ENCODE measurements at regions not wholly inside any gene's neighbourhood (a gene's known extent, or its start where the extent isn't known, plus 50 kb on each side); places are given as distances from the start of the nearest gene placed in this dataset.

DNA sequence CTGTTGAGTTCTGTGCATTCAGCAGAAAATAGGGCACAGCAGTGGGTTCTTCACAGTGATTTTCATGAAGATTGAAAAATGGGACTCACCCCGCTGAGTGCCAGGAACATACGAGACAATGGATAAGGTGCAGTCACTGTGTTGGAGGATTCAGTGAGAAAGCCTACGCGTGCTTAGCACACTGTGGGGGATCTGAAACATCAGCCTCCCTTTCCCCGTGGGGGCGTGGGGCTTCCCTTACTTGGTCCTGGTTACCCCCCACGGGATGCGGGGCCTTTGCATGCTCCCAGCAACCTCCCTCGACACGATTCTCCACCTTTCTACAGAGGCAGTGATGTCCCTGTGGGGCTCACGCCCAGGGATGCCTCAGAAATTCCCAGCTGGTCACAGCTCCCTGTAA lies 252.2 kb upstream of the C1orf174 start:
- H3K27ac ChIP-seq: no peak overlapping the region
- TF ChIP-seq, protein P1, sequence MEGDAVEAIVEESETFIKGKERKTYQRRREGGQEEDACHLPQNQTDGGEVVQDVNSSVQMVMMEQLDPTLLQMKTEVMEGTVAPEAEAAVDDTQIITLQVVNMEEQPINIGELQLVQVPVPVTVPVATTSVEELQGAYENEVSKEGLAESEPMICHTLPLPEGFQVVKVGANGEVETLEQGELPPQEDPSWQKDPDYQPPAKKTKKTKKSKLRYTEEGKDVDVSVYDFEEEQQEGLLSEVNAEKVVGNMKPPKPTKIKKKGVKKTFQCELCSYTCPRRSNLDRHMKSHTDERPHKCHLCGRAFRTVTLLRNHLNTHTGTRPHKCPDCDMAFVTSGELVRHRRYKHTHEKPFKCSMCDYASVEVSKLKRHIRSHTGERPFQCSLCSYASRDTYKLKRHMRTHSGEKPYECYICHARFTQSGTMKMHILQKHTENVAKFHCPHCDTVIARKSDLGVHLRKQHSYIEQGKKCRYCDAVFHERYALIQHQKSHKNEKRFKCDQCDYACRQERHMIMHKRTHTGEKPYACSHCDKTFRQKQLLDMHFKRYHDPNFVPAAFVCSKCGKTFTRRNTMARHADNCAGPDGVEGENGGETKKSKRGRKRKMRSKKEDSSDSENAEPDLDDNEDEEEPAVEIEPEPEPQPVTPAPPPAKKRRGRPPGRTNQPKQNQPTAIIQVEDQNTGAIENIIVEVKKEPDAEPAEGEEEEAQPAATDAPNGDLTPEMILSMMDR (IDR thresholded peaks at IDR 0.05): no peak
- no peak for ATAC-seq
- H3K4me3 ChIP-seq: no peak overlapping the region
- intact Hi-C loops (cut with DNase I): no loop called here
- no peaks in the 10 kb centered on the region for H3K27me3 ChIP-seq (ENCODE audit: low read depth)
- H3K4me1 ChIP-seq: no peaks in the 10 kb centered on the region
- no peaks in the 10 kb centered on the region for H3K9me3 ChIP-seq
- no peaks in the 10 kb centered on the region for H3K36me3 ChIP-seq
- DNase-seq: no peak

DNA sequence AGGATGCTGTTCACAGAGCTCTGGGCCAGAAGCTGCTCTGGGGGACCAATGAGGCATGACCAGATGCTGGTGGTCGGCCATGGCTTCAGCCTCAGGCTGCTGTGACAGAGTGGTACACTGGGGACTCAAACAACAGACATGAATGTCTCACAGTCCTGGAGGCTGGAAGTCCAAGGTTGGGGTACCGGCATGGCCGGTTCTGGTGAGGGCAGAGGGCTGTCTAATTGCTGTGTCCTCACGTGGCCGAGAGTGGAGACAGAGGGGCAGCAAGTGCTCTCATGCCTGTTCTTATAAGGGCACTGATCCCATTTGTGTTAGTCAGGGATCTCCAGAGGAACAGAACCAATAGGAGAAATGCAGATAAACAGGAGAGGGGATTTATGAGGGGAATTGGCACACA lies 253.5 kb upstream of the C1orf174 start:
- intact Hi-C loops (cut with DNase I): no loop called here
- ATAC-seq: no peak
- Histone ChIP-seq H3K36me3 (no peaks in the 10 kb centered on the region), H3K27ac (no peak overlapping the region), H3K4me3 (no peak overlapping the region), H3K4me1 (no peaks in the 10 kb centered on the region), H3K9me3 (no peaks in the 10 kb centered on the region), H3K27me3 (ENCODE audit: low read depth) (peaks cover 7% of the 10 kb centered on the region)
- no peak for DNase-seq
- TF ChIP-seq, protein P1 (IDR thresholded peaks at IDR 0.05): no peak

DNA sequence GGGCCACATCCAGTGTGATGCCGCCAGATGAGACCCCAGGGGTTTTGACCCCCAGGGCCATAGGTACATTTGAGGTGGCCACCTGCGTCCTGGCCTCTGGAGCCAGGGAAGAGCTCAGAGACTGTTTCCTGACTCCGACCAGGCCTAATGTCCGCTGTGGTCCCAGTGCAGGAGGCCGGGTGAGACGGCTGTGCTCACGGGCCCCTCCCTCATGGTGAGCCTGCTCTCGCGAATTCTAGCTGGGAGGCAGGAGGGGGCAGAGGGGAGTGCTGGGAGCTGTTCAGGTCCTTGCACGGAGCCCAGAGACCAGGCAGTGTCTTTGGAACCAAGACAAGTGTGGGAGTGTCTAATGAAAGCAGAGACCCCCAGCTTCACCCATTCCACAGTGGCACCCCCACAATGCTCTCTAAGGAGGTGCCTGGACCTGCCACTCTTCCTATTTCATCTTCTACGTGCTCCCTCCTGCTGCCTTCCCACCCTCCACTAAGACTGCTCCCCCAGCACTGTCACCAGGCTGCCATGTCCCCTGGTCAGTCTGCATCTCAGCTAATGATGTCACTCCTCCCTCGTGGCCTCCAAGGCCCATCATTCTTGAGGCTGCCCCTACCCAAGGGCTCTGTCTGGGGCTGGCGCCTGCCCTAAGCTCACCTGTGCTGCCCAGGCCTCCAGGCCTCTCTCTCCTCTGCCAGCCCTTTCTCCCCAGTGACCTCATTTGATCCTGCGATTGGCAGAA lies 256.3 kb upstream of the C1orf174 start:
- Histone ChIP-seq H3K27me3 (ENCODE audit: low read depth) (peaks cover 14% of the 10 kb centered on the region), H3K9me3 (no peaks in the 10 kb centered on the region), H3K4me1 (no peaks in the 10 kb centered on the region), H3K36me3 (no peaks in the 10 kb centered on the region), H3K4me3 (no peak overlapping the region), H3K27ac (no peak overlapping the region)
- TF ChIP-seq, protein P1 (IDR thresholded peaks at IDR 0.05): no peak
- intact Hi-C loops (cut with DNase I): no loop called here
- no peak for ATAC-seq
- DNase-seq: no peak

DNA sequence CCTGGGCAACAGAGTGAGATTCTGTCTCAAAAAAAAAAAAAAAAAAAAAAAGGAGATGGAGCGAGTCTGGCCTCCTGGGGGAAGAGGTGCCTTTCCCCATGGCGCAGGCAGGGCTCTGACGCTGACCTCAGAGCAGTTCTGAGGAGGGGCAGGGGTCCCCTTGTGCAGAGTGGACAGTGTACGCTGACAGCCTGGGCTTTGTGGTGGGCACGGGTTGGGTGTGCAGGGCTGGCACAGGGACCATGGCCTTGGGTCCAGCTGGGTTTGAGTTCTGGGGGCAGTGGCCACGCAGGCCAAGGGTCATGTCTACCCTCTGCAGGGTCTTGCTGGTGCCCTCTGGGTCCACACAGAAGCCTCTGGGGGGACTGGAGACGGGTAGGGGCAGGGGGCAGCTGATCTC lies 260.1 kb upstream of the C1orf174 start:
- no peak for ATAC-seq
- Histone ChIP-seq H3K9me3 (no peaks in the 10 kb centered on the region), H3K4me1 (no peaks in the 10 kb centered on the region), H3K36me3 (no peaks in the 10 kb centered on the region), H3K4me3 (no peak overlapping the region), H3K27me3 (ENCODE audit: low read depth) (peaks cover 16% of the 10 kb centered on the region), H3K27ac (no peak overlapping the region)
- no peak for DNase-seq
- intact Hi-C loops (cut with DNase I): no loop called here
- TF ChIP-seq, protein P1 (IDR thresholded peaks at IDR 0.05): no peak

DNA sequence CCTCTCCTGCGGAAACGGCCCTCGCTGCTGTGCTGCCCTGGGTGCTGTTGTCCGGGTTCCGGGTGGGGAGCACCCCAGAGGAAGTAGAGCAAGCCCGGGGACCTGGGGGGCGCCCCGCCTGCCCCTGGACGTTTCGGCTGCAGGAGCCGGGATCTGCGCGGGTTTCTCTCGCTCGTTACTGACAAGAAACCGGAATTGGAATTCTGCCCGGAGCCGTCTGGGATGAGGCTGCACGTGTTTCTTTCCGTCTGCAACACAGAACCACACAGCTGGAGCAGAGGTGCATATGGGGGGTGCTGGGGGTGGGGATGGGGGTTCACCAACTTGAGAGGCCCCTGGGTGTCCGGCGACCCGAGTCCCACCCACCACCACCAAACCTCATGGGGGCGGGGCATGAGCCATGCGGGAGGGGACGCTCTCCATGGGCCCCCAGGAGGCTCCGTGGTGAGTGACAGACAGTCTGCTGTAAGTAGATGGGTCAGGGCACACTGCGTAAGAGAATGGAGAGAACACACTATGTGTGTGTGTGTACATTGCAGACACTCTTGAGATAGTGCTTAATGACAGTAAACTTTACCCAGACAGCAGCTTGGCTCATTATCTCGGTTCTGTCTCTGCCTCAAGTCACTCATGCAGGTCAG lies 261.4 kb upstream of the C1orf174 start:
- Histone ChIP-seq H3K9me3 (no peaks in the 10 kb centered on the region), H3K4me1 (no peaks in the 10 kb centered on the region), H3K27ac (no peak overlapping the region), H3K36me3 (no peaks in the 10 kb centered on the region), H3K4me3 (no peak overlapping the region), H3K27me3 (ENCODE audit: low read depth) (peaks cover 27% of the 10 kb centered on the region)
- no peak for ATAC-seq
- DNase-seq: no peak
- TF ChIP-seq, protein P1 (IDR thresholded peaks at IDR 0.05): no peak
- intact Hi-C loops (cut with DNase I): no loop called here

Measured in lower lobe of right lung (tissue), 2 donors.